Transverse colon (tissue), 4 donors: ENCODE measurements at regions not wholly inside any gene's neighbourhood (a gene's known extent, or its start where the extent isn't known, plus 50 kb on each side); places are given as distances from the start of the nearest gene placed in this dataset.

ENCODE experiments used
- DNase-seq: peaks from one replicate; pipeline ENCODE4 v3.0.0-alpha.2; 2019
- H3K27ac ChIP-seq, 4 donors: fragments of 200-600 bp; sonication (generic); 2 replicates each; pipeline ENCODE4 v1.5.1; 2016 to 2018; ENCODE audit warnings: inconsistent platforms in 4 of 4
- H3K27me3 ChIP-seq: fragments of 200-600 bp; sonication (generic); 2 replicates; pipeline ENCODE4 v1.5.1; 2017; ENCODE audit warnings: inconsistent platforms
- H3K36me3 ChIP-seq, 4 donors: fragments of 200-600 bp; sonication (generic); 2 replicates each; pipeline ENCODE4 v1.5.1; 2017 to 2019; ENCODE audit warnings: inconsistent platforms in 4 of 4
- H3K4me1 ChIP-seq, 4 donors: fragments of 200-600 bp; sonication (generic); 2 replicates each; pipeline ENCODE4 v1.5.1; 2017 to 2020; ENCODE audit warnings: inconsistent platforms in 4 of 4
- H3K4me3 ChIP-seq, 4 donors: fragments of 200-600 bp; sonication (generic); 1 replicate in 1 of 4; 2 replicates in 3 of 4; pipeline versions ENCODE4 v1.5.1 to v1.6.1; 2017 to 2019; ENCODE audit warnings: inconsistent platforms in 4 of 4
- H3K9me3 ChIP-seq, 2 donors: fragments of 200-600 bp; sonication (generic); 2 replicates each; pipeline ENCODE4 v1.5.1; 2017 to 2019; ENCODE audit warnings: inconsistent platforms in 2 of 2
- CTCF ChIP-seq, 5 experiments: fragments of 200-600 bp in 3 of 5; fragments of 450-650 bp in 2 of 5; sonication (generic) in 3 of 5; IDR thresholded peaks; 1 replicate in 2 of 5; 2 replicates in 3 of 5; pipeline ENCODE4 v1.5.1; 2016 to 2017; ENCODE audit warnings: antibody characterized with exemption in 5 of 5, inconsistent platforms in 3 of 5, mild to moderate bottlenecking in 2 of 5, moderate library complexity in 1 of 5
- EP300 ChIP-seq: sonication (generic); formaldehyde crosslinking; IDR thresholded peaks from one replicate; pipeline ENCODE4 v1.6.1; 2017; ENCODE audit warnings: antibody characterized with exemption, low read depth
- POLR2A ChIP-seq: fragments of 450-650 bp; IDR thresholded peaks from one replicate; pipeline ENCODE4 v1.6.1; 2016; ENCODE audit warnings: antibody characterized with exemption, mild to moderate bottlenecking, moderate library complexity
- POLR2AphosphoS5 ChIP-seq, 3 donors: sonication (generic); formaldehyde crosslinking; IDR thresholded peaks; one replicate each; pipeline ENCODE4 v1.6.1; 2016; ENCODE audit warnings: antibody characterized with exemption in 3 of 3
- WGBS, 2 donors: methylation state at CpG; one replicate each; pipeline ENCODE4 v1.1.5; 2018; ENCODE audit warnings: low coverage in 1 of 2; 5-methylcytosine and 5-hydroxymethylcytosine counted together
- in situ Hi-C, 4 donors: fragments of 200-750 bp; cut with MboI; loops; one replicate each; pipeline versions ENCODE4 v1.15.0 to v1.15.1; 2017; ENCODE audit warnings: low sequenced_read_pairs in 3 of 4, low pct_ligation_motif_present in 1 of 4, low pct_unique_long_range_greater_than_20kb in 1 of 4
- intact Hi-C: fragments of 100-400 bp; cut with DNase I; formaldehyde crosslinking; loops from one replicate; pipeline ENCODE4 v1.15.1; 2023; ENCODE audit warnings: low total_unique reads

GRCh38 chr1:239436286-239436685 is 49.9 kb downstream of the CHRM3 start:
- in situ Hi-C loops, result no loop called here
- Histone ChIP-seq H3K27me3 (no peaks in the 10 kb centered on the region), H3K4me1 (no peaks in the 10 kb centered on the region), H3K27ac (no peak overlapping the region), H3K36me3 (no peaks in the 10 kb centered on the region), H3K4me3 (no peak overlapping the region), H3K9me3 (no peaks in the 10 kb centered on the region)
- DNase-seq, result no peak
- intact Hi-C loops, result no loop called here
- WGBS, 2 donors, result 90 to 100% methylated on average over 1 to 7 of the region's 7 CpGs
- TF ChIP-seq POLR2AphosphoS5 (IDR thresholded peaks at IDR 0.05), result no peak
- TF ChIP-seq EP300, result no peak
- no peak for TF ChIP-seq POLR2A
- no peak for TF ChIP-seq CTCF (IDR thresholded peaks at IDR 0.05)

GRCh38 chr1:239437822-239438221 is 51.5 kb downstream of the CHRM3 start:
- Histone ChIP-seq H3K4me1 (no peaks in the 10 kb centered on the region), H3K4me3 (no peak overlapping the region), H3K36me3 (no peaks in the 10 kb centered on the region), H3K9me3 (no peaks in the 10 kb centered on the region), H3K27ac (no peak overlapping the region), H3K27me3 (no peaks in the 10 kb centered on the region)
- in situ Hi-C loops, result no loop called here
- no peak for TF ChIP-seq POLR2A
- TF ChIP-seq POLR2AphosphoS5 (IDR thresholded peaks at IDR 0.05), result no peak
- TF ChIP-seq EP300, result no peak
- no peak for TF ChIP-seq CTCF (IDR thresholded peaks at IDR 0.05)
- intact Hi-C loops, result no loop called here
- DNase-seq, result no peak

DNA sequence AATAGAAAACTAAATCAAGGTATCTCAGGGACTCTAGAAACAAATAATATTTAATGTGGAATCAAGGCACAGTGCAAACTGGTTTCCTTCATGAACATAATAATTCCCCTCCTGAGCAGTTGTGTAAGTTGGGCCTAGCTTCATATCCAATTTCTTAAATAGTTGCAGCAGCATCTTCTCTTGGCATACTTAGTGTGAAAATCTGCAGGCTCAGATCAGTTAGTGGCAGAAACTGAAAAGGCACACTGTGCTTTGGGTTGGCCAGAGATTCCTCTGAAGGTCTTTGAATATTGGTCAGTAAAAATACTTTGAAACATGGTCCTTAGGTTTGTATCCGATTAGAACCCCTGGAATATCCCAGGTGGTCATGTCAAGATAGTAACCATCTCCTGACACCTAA is 52.5 kb downstream of the CHRM3 start:
- Histone ChIP-seq H3K9me3 (no peaks in the 10 kb centered on the region), H3K27ac (no peak overlapping the region), H3K4me1 (peaks cover 0 to 5% (median 0%) of the 10 kb centered on the region in 4 donors), H3K27me3 (no peaks in the 10 kb centered on the region), H3K36me3 (no peaks in the 10 kb centered on the region), H3K4me3 (no peak overlapping the region)
- TF ChIP-seq POLR2A (no peak), EP300 (no peak), CTCF (IDR thresholded peaks at IDR 0.05) (no peak)
- intact Hi-C loops, result no loop called here
- in situ Hi-C loops, result no loop called here
- 80 to 83% methylated on average over 1 of the region's 1 CpG for WGBS, 2 donors
- DNase-seq, result no peak

- no peaks in the 10 kb centered on the region for H3K36me3 ChIP-seq
- no peaks in the 10 kb centered on the region for H3K9me3 ChIP-seq
- in situ Hi-C loops, result no loop called here
- no peaks in the 10 kb centered on the region for H3K27me3 ChIP-seq
- H3K4me1 ChIP-seq, result peaks cover 0 to 21% (median 5%) of the 10 kb centered on the region in 4 donors
- H3K27ac ChIP-seq, result peak overlapping the region; percentile 16 to 56 (median 33)
- peak overlapping the region in 1 of 4 donors; percentile 7 for H3K4me3 ChIP-seq
- no peak for DNase-seq
- WGBS, 2 donors, result 48 to 56% methylated on average over 5 of the region's 5 CpGs
- intact Hi-C loops, result no loop called here
- TF ChIP-seq POLR2A (no peak), CTCF (IDR thresholded peaks at IDR 0.05) (no peak), POLR2AphosphoS5 (IDR thresholded peaks at IDR 0.05) (no peak), EP300 (no peak)
These were observed 57.0 kb downstream of the CHRM3 start for GRCh38 chr1:239443361-239443760.
